C1 segment of cervical spinal cord (tissue), 14 donors: ENCODE measurements at regions not wholly inside any gene's neighbourhood (a gene's known extent, or its start where the extent isn't known, plus 50 kb on each side); places are given as distances from the start of the nearest gene placed in this dataset.
"Not testable (repeated sequence)": the region's sequence is repeated elsewhere in the genome, so short reads cannot be mapped to it uniquely, and the experiment has no call there.

Experiments used
- DNase-seq, 14 donors: peaks; one replicate each; lab custom pipeline; 2025; lab: John Stamatoyannopoulos, UW

DNA sequence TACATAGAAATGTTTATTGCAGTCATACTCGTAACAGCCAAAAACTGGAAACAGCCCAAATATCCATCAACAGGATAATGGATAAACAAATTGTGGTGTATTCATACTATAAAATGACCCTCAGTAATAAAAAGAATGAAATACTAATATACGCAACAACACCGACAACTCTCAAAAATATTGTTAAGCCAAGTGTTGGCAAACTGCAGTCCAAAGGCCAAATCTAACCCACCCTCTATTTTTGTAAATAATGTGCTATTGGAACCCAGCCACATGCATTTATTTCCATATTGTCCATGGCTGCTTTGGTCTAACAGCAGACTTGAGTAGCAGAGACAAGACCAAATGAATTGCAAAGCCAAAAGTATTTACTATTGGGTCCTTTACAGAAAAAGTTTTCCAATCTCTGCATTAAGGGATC is 151.0 kb downstream of the MREG start:
- no peak for DNase-seq

DNA sequence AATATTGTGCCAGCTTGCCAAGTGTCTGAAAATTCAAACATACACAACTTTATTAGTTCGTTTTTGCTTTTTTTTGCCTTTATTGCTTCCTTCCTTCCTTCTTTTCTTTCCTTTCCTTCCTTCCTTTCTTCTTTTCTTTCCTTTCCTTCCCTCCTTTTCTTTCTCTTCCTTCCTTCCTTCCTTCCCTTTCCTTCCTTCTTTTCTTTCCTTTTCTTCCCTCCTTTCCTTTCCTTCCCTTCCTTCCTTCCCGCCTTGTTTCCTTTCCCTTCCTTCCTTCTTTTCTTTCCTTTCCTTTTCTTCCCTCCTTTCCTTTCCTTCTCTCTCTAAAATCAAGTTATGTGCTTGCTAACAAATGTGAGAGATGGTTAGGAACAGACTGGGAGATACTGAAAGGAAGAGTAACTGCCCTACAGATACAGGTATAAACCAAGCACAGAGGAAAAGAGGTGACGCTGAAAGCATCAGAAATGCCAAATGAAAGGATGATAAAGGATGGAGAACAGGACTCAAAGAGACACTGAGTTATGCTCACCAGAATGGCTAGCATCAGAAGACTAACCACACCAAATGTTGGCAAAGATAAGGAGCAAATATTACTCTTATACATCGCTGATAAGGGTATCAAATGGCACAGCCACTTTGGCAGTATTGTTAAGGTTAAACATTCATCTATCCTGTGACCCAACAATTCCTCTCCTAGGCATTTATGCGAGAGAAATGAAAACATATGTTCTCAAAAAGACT is 151.6 kb downstream of the MREG start:
- no peak for DNase-seq

DNA sequence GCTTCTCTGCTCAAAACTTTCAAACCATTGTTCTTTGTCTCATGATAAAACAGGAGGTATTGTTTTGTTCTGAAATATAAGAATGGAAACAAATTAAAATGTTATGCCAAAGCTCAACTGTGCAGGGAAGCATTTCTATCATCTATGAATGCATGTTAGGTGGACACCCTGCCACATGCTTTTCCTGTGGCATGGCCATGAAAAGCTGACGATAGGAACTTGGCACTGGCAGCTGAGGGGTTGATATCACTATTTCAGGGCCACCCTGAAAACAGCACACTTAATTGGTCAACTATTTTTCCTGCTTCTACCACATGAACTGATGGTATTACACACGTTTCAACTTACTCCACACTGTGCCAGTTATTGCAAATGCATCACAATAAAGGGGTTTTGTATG is 157.3 kb downstream of the MREG start:
- no peak for DNase-seq

DNA sequence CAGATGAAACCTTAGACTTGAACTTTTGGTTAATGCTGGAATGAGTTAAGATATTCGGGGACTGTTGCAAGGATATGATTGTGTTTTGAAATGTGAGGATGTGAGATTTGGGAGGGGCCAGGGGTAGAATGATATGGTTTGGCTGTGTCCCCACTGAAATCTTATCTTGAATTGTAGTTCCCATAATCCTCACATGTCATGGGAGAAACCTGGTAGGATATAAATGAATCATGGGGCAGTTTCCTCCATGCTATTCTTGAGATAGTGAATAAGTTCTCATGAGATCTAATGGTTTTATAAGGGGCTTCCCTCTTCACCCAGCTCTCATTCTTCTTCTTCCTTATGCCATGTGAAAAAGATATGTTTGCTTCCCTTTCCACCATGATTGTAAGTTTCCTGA is 158.0 kb downstream of the MREG start:
- not testable (repeated sequence) for DNase-seq

DNA sequence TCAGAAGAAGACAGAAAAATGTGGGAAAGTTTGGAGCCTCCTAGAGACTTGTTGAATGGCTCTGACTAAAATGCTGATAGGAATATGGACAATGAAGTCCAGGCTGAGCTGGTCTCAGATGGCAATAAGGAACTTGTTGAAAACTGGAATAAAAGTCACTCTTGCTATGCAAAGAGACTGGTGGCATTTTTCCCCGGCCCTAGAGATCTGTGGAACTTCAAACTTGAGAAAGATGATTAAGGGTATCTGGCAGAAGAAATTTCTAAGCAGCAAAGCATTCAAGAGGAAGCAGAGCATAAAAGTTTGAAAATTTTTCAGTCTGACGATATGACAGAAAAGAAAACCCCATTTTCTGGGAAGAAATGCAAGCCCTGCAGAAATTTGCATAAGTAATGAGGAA is 159.3 kb downstream of the MREG start:
- DNase-seq = no peak

DNA sequence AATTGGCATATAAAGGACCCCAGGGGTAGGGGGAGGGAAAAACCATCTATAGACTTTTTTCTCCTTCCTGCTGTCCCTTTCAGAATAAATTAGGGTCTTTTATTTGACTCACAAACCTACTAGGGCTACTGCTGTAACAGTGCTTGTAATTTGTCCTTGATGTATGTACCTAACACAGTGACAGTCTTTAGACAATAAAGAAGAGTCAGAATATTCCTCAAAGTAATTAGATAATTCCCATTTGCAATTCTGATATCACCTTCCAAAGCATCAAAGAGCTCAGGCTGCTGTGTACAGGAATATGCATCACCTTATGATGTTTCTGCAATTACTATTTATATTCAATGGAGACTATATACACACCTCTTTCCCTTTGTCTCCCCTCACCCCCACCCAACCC is 161.7 kb downstream of the MREG start:
- DNase-seq = no peak

DNA sequence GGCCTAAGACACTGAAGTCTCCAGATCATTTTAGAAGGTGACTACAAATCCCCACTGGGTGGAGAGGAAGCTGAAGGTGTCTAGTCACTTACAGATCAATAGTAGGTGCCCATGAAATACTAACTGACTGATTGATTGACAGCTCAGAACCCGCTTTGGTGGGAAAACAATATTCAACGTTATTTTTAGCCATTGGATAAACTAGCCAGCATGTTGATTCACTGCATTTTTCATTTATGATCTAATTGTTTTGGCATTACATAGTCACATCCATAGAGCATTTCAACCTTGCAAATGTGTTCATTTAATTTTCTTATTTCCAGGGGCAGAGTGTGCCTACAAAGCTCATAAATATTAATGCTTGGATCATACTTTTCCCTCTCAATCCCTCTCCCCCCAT is 162.3 kb downstream of the MREG start:
- DNase-seq = no peak

DNA sequence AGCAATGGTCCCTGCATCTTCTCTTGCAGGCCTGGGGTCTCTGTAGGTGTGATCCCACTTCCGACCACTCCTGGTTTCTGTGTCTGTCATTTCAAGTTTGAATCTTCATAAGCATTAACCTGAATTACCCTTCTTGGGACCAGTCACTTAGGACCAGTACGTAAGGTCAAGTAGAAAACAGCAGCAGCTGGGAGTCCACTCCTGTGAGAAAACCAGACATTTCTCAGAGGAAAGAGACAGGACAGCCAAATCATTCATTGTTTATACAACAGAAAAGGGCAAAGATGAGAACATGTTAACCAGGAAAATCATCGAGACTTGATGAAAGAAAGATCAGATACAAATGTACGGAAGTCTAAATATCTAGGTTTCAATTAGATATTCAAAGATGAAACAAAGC is 163.0 kb downstream of the MREG start:
- no peak for DNase-seq

DNA sequence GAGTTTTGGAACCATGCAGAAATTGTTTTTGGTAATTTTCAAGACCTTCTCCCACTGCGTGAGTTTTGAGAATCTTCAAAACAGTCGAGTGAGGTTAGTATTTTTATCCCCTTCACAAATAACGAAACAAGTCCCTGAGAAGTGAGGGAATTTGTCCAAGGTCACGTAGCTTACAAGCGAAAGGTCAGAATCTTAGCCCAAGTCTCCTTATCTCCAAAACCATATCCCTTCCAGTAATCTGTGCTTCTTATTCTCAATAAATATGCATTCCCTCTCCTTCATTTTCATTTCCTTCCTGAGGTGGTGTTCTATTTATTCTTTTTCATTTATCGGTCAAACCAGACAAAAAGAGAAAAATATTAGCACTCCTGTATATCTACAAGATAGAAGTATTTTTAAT is 163.6 kb downstream of the MREG start:
- no peak for DNase-seq

DNA sequence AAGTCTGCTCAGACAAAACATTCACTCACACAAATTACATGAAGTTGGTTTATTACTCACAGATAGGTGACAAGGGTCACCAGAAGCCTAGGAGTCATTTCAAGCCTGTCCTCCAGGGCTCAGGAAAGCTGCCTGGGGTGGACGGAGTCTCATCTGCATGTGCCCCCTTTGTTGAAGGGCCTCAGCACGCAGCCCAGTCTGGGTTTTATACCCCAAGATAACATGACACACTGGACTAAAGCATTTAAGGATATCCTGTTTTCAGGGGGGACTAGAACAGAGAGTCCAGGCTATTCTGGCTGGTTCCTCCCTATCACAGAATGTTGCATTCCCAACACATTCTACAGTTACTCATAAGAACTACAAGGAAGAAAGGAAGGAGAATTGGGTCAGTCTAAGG is 164.7 kb downstream of the MREG start:
- DNase-seq = no peak

DNA sequence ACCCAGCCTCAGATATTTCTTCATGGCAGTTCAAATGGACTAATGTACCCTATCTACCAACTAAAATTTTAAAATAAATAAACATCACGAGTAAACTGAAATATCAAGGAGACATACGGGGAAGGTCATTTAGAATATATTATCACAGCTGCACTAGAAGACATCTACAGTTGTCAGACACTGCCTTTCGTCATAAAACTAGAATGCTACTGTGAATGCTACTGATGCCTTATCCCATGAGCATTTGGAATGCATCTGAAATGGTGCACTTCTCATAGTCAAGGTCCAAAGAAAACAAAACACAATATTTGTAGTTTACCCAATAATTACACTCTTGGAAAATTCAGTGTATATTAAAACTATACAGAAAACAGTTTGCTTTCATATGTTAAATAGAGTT is 165.2 kb downstream of the MREG start:
- DNase-seq = no peak

DNA sequence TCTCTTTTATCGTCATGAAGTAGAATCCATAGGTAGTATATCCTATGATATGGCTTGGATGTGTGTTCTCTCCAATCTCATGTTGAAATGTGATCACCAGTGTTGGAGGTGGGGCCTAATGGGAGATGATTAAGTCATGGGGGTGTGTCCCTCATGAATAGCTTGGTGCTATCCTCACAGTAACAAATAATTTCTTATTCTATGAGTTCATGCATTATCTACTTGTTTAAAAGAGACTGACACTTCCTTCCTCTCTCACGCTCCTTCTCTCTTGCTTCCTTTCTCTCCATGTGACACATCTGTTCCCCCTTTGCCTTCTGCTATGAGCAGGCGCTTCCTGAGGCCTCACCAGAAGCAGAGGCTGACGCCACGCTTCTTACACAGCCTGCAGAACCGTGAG is 165.6 kb downstream of the MREG start:
- no peak for DNase-seq

DNA sequence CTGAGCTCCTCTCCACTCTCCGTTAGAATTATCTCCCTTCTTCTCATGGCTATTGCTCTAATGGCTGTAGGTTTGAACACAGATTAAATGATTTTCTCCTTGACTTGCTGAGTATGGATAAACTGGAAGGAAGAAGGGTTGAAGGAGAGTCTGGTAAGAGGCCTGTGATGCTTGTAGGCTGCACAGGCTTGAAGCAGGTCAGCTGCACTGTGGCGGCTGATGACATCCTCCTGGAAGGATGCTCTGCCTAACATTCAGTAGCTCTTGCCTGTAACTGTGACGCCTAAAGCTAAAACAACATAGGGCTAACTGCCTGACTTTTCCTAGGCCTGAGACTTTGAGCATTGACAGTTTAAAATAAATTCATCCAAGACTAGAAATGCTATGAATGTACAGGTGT is 166.3 kb downstream of the MREG start:
- DNase-seq = no peak

DNA sequence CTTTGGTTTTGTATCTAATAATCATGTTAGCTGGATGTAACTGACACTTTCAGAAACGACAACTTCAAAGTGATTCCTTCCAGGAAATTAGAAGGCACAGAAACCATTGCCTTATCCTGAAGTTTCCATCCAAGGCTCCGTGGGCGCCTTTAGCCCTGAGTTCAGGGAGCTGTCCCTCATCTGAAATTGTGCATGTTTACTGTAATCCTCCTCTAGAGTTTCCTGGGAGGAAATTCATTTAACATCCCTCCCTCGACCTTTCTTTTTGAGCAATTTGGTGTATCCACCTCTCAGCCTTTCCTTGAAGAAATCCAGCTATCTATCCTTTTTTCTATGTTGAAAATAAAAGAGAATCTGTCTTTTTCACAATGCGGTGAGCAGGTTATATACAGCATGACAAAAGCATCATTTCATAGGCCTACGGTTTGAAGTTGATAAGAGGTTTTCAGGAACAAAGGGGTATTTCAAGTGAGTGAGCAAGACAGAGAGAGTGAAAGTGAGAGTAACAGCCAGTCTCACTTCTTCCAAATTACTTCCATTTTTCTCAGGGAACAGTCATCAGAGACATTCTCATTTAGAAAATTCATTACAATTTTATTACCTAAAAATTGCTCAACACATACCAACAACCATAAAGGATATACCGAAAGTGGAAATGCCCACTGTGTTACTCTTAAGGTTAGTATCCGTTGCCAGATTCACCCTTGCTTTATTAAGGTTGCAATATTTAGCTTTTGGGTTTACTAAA is 167.3 kb downstream of the MREG start:
- no peak for DNase-seq

DNA sequence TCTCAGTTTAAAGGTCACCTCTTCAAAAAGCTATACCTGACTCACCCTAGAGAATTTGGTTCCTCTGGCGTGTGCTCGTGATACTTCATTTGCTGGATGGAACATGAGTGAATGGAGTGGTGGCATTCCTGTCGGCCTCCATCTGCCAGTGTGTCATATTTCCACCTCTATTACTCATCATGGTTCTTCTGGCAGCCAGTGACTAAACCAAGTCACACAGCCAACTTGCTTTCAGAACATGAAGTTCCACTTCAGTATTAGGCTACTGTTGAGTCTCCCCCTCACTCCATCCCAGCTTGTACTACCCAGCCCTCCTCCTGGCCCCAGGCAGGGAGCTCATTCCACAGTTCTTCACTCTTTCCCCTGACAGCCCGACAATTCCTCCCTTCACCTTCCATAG is 169.8 kb downstream of the MREG start:
- DNase-seq = no peak

DNA sequence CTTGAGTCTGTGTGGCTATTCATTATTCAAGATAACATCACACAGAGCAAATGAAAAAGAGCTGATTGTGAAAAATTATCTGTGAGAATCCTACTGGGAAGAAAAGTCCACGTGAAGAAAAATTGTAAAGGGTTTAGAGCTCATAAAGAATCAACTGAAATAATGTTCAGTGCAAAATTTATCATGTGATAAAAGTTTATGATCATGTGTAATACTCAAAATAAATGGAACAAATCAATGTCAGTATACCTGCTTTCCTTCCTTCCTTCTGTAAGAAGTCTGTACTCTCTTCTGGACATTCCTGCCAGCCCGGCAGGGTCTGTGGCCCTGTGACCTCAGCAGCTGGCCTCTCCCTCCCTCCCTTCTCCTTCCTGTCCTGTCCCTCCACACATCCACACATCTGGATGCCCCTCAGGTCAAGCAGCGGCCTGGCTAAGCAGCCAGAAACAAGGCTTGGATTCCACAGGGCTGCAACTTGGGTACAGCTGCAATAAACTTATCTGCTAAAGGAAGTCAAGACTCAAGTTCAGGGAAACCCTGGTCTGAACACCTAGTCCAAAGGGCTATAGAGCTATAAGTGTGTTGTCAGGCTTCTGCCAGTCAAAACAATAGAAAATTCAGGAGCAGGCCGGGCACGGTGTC is 172.1 kb downstream of the MREG start:
- no peak for DNase-seq

DNA sequence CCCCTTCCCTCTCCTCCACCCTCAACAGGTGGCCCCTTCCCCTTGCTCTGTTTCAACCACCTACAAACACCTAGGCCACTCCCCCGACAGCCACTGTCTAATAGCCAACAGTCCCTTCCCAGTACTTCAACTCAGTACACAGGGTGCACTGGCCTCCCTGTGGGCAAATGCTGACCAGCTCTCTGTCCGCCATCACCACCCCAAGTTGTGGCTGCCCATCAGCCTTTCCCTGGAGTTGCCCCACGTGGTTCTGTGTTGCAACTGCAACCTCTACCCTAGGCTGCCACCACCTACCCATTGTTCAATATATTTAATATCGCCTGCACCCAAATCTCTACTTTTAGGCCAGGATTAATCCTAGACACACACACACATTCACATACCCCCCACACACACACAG is 173.5 kb downstream of the MREG start:
- no peak for DNase-seq

DNA sequence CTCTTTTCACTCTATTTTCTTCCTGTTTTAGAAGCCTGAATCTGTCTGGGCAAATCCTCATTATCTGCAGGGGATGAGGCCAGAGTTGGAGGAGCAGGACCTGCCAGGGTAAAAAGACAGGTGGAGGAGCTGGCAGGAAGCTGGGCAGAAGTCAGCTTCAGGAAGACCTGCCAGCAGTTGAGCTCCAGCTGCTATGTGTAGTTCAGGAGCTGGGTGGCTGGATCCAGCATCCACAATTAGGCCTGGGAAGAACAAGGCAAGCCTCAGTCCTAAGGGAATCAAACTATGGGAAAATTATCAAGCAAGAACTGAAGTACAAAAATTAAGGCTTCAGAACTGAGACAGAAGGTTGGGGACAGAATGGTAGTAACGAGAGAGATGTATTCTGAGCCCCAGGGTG is 174.0 kb downstream of the MREG start:
- DNase-seq = no peak

DNA sequence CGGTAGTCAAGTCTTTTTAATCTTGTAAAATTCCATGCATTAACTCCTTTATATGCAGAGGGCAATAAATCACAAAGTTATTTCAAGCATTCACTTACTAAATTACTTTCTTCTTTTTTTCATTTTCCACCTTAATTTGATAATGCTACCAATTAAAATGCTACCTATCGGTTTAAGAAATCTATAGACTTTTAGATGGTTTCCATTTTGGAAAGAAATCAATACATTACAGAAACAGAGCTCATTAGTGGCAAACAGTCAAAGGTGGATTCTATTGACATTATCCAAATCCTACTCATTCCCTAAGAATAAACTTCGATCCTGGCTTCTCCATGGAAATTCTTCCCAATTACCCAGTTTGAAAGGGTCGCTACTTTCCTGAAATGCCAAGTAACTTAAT is 176.5 kb downstream of the MREG start:
- no peak for DNase-seq

DNA sequence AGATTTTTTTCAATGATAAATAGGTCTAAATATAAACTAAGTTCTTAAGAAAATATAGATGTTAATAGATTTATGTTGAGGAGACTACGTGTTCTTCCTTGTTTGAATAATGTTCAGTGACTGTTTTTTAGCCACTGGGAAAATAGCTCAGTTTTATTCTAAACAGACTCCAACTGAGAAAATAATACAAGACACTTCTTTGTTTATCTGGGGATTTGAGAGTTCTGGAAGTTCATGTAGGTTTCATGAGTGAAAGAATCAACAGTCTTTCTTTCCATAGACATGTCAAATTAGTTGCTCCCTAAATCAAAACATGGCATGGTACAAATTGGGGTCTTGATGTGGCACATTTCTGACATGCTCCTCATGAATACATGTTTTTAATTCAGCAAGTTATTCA is 177.7 kb downstream of the MREG start:
- no peak for DNase-seq

DNA sequence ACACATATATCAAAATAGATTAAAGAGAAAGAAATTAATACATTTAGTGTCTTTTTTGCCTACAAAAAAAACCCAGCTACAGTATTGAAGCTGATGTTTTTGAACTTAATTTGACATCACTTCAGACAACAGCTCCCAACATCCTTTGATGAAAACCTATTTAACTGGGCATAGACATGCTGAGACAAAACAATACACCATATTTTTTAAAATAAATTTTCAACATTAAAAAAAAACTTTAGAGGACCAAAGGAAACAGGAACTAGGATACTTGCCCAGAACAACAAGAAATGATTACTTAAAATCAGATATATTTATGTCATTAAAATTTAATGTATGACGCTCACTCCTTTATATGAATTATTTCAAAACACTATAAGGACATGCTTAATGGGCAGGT is 178.1 kb downstream of the MREG start:
- no peak for DNase-seq

DNA sequence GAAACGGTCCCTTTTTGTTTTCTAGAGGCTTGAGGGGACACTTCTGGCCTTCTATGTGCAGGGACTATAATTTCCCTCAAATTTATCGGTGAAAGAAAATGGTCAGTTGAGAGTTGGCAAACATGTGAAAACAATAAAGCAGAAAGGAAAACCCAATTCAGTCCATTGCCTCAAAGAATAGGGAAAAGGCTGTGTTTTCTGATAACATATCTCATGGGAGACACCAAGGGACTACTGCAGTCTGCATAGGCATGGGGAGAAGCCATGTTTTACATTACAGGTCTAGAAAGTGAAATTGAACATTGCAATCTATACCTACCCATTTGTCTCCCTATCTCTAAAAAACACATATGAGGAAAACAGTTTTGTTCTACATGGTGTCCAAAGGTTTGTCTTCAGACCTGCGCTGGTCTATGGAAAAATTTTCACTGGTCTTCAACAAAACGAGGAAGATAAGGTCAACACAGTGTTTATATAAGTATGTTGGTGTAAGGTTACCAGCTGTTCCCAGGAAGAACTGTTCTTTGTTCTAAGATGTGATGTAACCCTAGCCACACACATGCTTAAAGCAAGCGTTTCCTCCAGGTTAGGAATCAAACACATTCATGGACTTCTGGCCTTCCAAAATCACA is 179.7 kb downstream of the MREG start:
- no peak for DNase-seq

DNA sequence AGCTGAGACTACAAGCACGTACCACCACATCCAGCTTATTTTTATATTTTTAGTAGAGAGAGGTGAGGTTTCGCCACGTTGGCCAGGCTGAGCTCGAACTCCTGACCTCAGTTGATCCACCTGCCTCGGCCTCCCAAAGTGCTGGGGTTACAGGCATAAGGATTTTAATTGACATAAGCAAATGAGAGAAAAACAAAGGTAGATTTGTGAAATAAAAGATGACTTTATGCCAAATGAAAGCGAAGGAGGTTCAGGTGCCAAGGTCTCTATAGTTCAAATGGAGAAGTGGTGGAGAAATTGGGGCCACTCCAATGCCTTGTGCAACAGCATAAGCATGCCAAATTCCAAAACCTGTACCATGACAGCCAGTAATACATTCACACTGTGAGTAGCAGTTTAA is 180.6 kb downstream of the MREG start:
- DNase-seq = no peak
